K562 (cell line): ENCODE measurements at regions not wholly inside any gene's neighbourhood (a gene's known extent, or its start where the extent isn't known, plus 50 kb on each side); places are given as distances from the start of the nearest gene placed in this dataset.

Source experiments
- ATAC-seq: fragments of 200-7000 bp; cut with Tn5 transposase; 3 replicates; pipeline ENCODE4 v1.9.1; 2020; ENCODE audit warnings: moderate library complexity
- BruUV-seq: library from RNA; stranded (reverse); fragments of 400-500 nt; replicated peaks from 2 replicates; lab custom pipeline; 2021; lab: Mats Ljungman, UMichigan
- CTCF ChIA-PET: fragments of 300-600 bp; formaldehyde crosslinking; extraction: SDS; loops from one replicate; lab custom pipeline; 2021; ENCODE audit warnings: low intra/inter-chr PET ratio; lab: Yijun Ruan, JAX
- POLR2A ChIA-PET: fragments of 300-600, 350-650 bp; sonication (Branson Sonifier 250); formaldehyde crosslinking; extraction: SDS; loops from one replicate; lab custom pipeline; 2021; ENCODE audit warnings: antibody characterized with exemption, inconsistent platforms; lab: Yijun Ruan, JAX
- DNase-seq, 4 experiments: peaks; one replicate each; pipeline versions ENCODE4 v3.0.0 to v3.0.0-alpha.2; 2011 to 2018; ENCODE audit warnings: low spot score in 3 of 4, mixed read lengths in 3 of 4; ENCODE audit errors: extremely low read depth in 1 of 4
- FAIRE-seq: peaks from 2 replicates; lab custom pipeline; 2011; peaks lifted over from hg19 to GRCh38; lab: Jason Lieb, UNC
- H2AFZ ChIP-seq: 2 replicates; pipeline ENCODE4 v1.6.0; 2011; ENCODE audit warnings: low read depth, low read length, control low read depth, inconsistent platforms
- H3K27ac ChIP-seq: fragments of 200-600 bp; 3 replicates; pipeline ENCODE4 v1.8.0; 2011; ENCODE audit warnings: low read depth, mild to moderate bottlenecking, control low read depth, inconsistent platforms, low read length, moderate library complexity, mixed read lengths; ENCODE audit errors: extremely low read depth
- H3K27me3 ChIP-seq, 2 experiments: fragments of 300-600 bp in 1 of 2; 2 replicates in 1 of 2; 3 replicates in 1 of 2; pipeline versions ENCODE4 v1.6.0 to v1.8.0; 2011; ENCODE audit warnings: inconsistent platforms in 2 of 2, low read length in 2 of 2, mild to moderate bottlenecking in 1 of 2, mixed read lengths in 1 of 2, moderate library complexity in 1 of 2; ENCODE audit not compliant: control insufficient read depth in 2 of 2, insufficient read depth in 2 of 2
- H3K36me3 ChIP-seq: fragments of 300-600 bp; 3 replicates; pipeline ENCODE4 v1.8.0; 2011; ENCODE audit warnings: mild to moderate bottlenecking, low read length, inconsistent platforms; ENCODE audit not compliant: control insufficient read depth, insufficient read depth
- H3K4me1 ChIP-seq, 2 experiments: fragments of 200-600 bp in 1 of 2; replicated peaks in 1 of 2; 2 replicates in 1 of 2; 3 replicates in 1 of 2; pipeline versions ENCODE4 v1.5.1 to v1.8.0; 2011; ENCODE audit warnings: inconsistent platforms in 2 of 2, low read length in 2 of 2, mild to moderate bottlenecking in 1 of 2, mixed read lengths in 1 of 2, moderate library complexity in 1 of 2; ENCODE audit not compliant: control insufficient read depth in 2 of 2, insufficient read depth in 2 of 2
- H3K4me2 ChIP-seq: 2 replicates; pipeline ENCODE4 v1.6.1; 2011; ENCODE audit warnings: low read length, control low read depth, inconsistent platforms, mixed read lengths; ENCODE audit not compliant: insufficient read depth
- H3K4me3 ChIP-seq: fragments of 200-600 bp; sonication (generic), shearing (Covaris generic); 2 replicates; pipeline ENCODE4 v1.5.1; 2016; ENCODE audit warnings: control low read depth, inconsistent platforms
- H3K79me2 ChIP-seq: fragments of 200-600 bp; 3 replicates; pipeline ENCODE4 v1.8.0; 2011; ENCODE audit warnings: low read length, inconsistent platforms; ENCODE audit not compliant: control insufficient read depth, insufficient read depth
- H3K9ac ChIP-seq, 2 experiments: 2 replicates each; pipeline versions ENCODE4 v1.6.0 to v1.6.1; 2011; ENCODE audit warnings: low read depth in 2 of 2, low read length in 2 of 2, control low read depth in 1 of 2, inconsistent platforms in 1 of 2, mild to moderate bottlenecking in 1 of 2, mixed read lengths in 1 of 2; ENCODE audit not compliant: insufficient read depth in 1 of 2
- H3K9me1 ChIP-seq: one replicate; pipeline ENCODE4 v1.6.0; 2011; ENCODE audit warnings: inconsistent platforms, mild to moderate bottlenecking, low read length, moderate library complexity; ENCODE audit not compliant: control insufficient read depth, insufficient read depth
- H3K9me3 ChIP-seq: replicated peaks from 2 replicates; pipeline ENCODE4 v1.5.1; 2011; ENCODE audit warnings: low read depth, low read length, inconsistent platforms; ENCODE audit not compliant: control insufficient read depth, insufficient read depth
- H4K20me1 ChIP-seq: replicated peaks from 2 replicates; pipeline ENCODE4 v1.6.1; 2011; ENCODE audit warnings: low read length, inconsistent platforms, mixed read lengths; ENCODE audit not compliant: control insufficient read depth, insufficient read depth
- FOXJ3 ChIP-seq: sonication (generic); formaldehyde crosslinking; IDR thresholded peaks from 2 replicates; pipeline ENCODE4 v1.4.0; 2020; ENCODE audit warnings: mild to moderate bottlenecking, missing genetic modification reagents
- PHF8 ChIP-seq: fragments of 200-600 bp; sonication (generic); IDR thresholded peaks from 2 replicates; pipeline ENCODE4 v1.6.1; 2012; ENCODE audit warnings: mixed run types, mild to moderate bottlenecking, inconsistent platforms, low read length, moderate library complexity, borderline replicate concordance
- RBM14 ChIP-seq: fragments of 200-400 bp; formaldehyde crosslinking; IDR thresholded peaks from 2 replicates; pipeline ENCODE4 v1.6.1; 2018; ENCODE audit warnings: low read depth, mild to moderate bottlenecking, low read length, moderate library complexity, borderline replicate concordance; ENCODE audit not compliant: insufficient read depth
- RBM15 ChIP-seq: fragments of 200-400 bp; formaldehyde crosslinking; IDR thresholded peaks from 2 replicates; pipeline ENCODE4 v1.6.1; 2018; ENCODE audit warnings: mild to moderate bottlenecking, low read length, moderate library complexity; ENCODE audit not compliant: insufficient read depth
- RNF2 ChIP-seq: sonication (generic); IDR thresholded peaks from 2 replicates; pipeline ENCODE4 v1.6.1; 2016
- TCF3 ChIP-seq: sonication (generic); formaldehyde crosslinking; IDR thresholded peaks from 2 replicates; pipeline ENCODE4 v1.4.0; 2020; ENCODE audit warnings: mild to moderate bottlenecking, missing genetic modification reagents
- ZNF3 ChIP-seq: fragments of 250-450 bp; sonication (Bioruptor Pico); IDR thresholded peaks from 2 replicates; pipeline ENCODE4 v1.5.0; 2021; ENCODE audit warnings: mild to moderate bottlenecking, moderate library complexity
- ZSCAN32 ChIP-seq: fragments of 450-650 bp; formaldehyde crosslinking; IDR thresholded peaks from 2 replicates; pipeline ENCODE4 v1.4.0; 2020; ENCODE audit warnings: mild to moderate bottlenecking, moderate library complexity
- WGBS: fragments of 100-300 bp; shearing (Covaris generic); methylation state at CpG from one replicate; pipeline ENCODE4 v1.1.6; 2016; ENCODE audit warnings: low coverage, mixed read lengths; ENCODE audit not compliant: insufficient coverage; ENCODE audit errors: missing lambda C conversion rate; 5-methylcytosine and 5-hydroxymethylcytosine counted together
- in situ Hi-C: fragments of 300-500 bp; cut with MboI; formaldehyde crosslinking; loops from 4 replicates; pipeline ENCODE4 v1.15.0; 2018; ENCODE audit warnings: inconsistent platforms, mixed read lengths
- intact Hi-C: fragments of 100-400 bp; cut with micrococcal nuclease; formaldehyde crosslinking; loops from 2 replicates; pipeline ENCODE4 v1.14.2; 2022
- TF ChIP-seq, protein P1 (sequence below): fragments of 450-650 bp; IDR thresholded peaks from 2 replicates; pipeline ENCODE4 v1.6.1; 2016
- TF ChIP-seq, protein P2 (sequence below): IDR thresholded peaks from 2 replicates; pipeline ENCODE4 v1.6.1; 2012; ENCODE audit warnings: low read depth, low read length, improper control_type of control experiment, borderline replicate concordance
- TF ChIP-seq, protein P3 (sequence below): sonication (generic); formaldehyde crosslinking; IDR thresholded peaks from 2 replicates; pipeline ENCODE4 v1.8.0; 2022; ENCODE audit warnings: mild to moderate bottlenecking, missing genetic modification reagents
- TF ChIP-seq, protein P4 (sequence below): fragments of 250-450 bp; sonication (Bioruptor Pico); IDR thresholded peaks from 2 replicates; pipeline ENCODE4 v1.5.0; 2021; ENCODE audit warnings: mild to moderate bottlenecking, borderline replicate concordance

DNA sequence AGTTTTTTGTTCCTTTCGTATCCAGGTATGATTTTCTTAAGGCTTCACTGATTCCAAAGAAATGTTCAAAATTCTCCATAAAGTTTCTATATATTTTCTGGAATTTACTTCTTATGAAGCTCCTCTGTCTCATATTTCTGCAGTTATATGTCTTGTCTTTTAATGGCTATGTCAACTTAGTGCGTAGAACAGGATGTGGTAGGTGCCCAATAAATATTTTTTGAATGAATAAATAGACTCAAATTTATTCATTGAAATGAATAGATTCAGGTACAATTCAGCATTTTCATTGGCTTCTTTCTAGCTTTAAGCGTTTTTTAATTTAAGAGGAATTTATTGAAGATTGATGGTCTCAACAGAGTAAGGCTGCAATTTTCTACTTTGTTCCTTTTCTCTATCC lies 231.9 kb upstream of the BOD1L1 start:
- Histone ChIP-seq H3K79me2 (no peaks in the 10 kb centered on the region), H3K27me3 (no peaks in the 10 kb centered on the region), H3K36me3 (no peaks in the 10 kb centered on the region), H3K4me2 (no peak overlapping the region), H3K4me3 (no peak overlapping the region), H3K9me3 (no peaks in the 10 kb centered on the region), H2AFZ (no peak overlapping the region), H3K27ac (no peak overlapping the region), H3K9me1 (no peaks in the 10 kb centered on the region), H4K20me1 (no peaks in the 10 kb centered on the region), H3K9ac (no peak overlapping the region), H3K4me1 (no peaks in the 10 kb centered on the region)
- intact Hi-C loops (no loop called here), in situ Hi-C loops (no loop called here)
- WGBS: 2% methylated on average over 3 of the region's 3 CpGs
- TF ChIP-seq ZNF3: no peak
- TF ChIP-seq TCF3 (CRISPR knock-in tag): no peak
- no peak for TF ChIP-seq RNF2
- TF ChIP-seq, protein P1, sequence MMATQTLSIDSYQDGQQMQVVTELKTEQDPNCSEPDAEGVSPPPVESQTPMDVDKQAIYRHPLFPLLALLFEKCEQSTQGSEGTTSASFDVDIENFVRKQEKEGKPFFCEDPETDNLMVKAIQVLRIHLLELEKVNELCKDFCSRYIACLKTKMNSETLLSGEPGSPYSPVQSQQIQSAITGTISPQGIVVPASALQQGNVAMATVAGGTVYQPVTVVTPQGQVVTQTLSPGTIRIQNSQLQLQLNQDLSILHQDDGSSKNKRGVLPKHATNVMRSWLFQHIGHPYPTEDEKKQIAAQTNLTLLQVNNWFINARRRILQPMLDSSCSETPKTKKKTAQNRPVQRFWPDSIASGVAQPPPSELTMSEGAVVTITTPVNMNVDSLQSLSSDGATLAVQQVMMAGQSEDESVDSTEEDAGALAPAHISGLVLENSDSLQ: no peak
- TF ChIP-seq RBM14: no peak
- TF ChIP-seq, protein P2, sequence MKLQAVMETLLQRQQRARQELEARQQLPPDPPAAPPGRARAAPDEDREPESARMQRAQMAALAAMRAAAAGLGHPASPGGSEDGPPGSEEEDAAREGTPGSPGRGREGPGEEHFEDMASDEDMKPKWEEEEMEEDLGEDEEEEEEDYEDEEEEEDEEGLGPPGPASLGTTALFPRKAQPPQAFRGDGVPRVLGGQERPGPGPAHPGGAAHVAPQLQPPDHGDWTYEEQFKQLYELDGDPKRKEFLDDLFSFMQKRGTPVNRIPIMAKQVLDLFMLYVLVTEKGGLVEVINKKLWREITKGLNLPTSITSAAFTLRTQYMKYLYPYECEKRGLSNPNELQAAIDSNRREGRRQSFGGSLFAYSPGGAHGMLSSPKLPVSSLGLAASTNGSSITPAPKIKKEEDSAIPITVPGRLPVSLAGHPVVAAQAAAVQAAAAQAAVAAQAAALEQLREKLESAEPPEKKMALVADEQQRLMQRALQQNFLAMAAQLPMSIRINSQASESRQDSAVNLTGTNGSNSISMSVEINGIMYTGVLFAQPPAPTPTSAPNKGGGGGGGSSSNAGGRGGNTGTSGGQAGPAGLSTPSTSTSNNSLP: no peak
- TF ChIP-seq PHF8: no peak
- TF ChIP-seq FOXJ3 (CRISPR knock-in tag): no peak
- TF ChIP-seq, protein P3, sequence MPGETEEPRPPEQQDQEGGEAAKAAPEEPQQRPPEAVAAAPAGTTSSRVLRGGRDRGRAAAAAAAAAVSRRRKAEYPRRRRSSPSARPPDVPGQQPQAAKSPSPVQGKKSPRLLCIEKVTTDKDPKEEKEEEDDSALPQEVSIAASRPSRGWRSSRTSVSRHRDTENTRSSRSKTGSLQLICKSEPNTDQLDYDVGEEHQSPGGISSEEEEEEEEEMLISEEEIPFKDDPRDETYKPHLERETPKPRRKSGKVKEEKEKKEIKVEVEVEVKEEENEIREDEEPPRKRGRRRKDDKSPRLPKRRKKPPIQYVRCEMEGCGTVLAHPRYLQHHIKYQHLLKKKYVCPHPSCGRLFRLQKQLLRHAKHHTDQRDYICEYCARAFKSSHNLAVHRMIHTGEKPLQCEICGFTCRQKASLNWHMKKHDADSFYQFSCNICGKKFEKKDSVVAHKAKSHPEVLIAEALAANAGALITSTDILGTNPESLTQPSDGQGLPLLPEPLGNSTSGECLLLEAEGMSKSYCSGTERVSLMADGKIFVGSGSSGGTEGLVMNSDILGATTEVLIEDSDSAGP: no peak
- TF ChIP-seq, protein P4, sequence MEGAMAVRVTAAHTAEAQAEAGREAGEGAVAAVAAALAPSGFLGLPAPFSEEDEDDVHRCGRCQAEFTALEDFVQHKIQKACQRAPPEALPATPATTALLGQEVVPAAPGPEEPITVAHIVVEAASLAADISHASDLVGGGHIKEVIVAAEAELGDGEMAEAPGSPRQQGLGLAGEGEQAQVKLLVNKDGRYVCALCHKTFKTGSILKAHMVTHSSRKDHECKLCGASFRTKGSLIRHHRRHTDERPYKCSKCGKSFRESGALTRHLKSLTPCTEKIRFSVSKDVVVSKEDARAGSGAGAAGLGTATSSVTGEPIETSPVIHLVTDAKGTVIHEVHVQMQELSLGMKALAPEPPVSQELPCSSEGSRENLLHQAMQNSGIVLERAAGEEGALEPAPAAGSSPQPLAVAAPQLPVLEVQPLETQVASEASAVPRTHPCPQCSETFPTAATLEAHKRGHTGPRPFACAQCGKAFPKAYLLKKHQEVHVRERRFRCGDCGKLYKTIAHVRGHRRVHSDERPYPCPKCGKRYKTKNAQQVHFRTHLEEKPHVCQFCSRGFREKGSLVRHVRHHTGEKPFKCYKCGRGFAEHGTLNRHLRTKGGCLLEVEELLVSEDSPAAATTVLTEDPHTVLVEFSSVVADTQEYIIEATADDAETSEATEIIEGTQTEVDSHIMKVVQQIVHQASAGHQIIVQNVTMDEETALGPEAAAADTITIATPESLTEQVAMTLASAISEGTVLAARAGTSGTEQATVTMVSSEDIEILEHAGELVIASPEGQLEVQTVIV (CRISPR knock-in tag): no peak
- TF ChIP-seq ZSCAN32 (CRISPR knock-in tag): no peak
- TF ChIP-seq RBM15: no peak
- BruUV-seq: no TSS peak
- ATAC-seq: no peak
- FAIRE-seq: no peak
- no peak for DNase-seq
- ChIA-PET CTCF (no interaction called here), POLR2A (no interaction called here)
